Stimulated activated CD8-positive, alpha-beta memory T cell treated with anti-CD3 and anti-CD28 coated beads, Interleukin-12 subunit alpha, Interleukin-12 subunit beta, amount 100 ng/mL, for 24 hours (primary cell): ENCODE measurements at regions not wholly inside any gene's neighbourhood (a gene's known extent, or its start where the extent isn't known, plus 50 kb on each side); places are given as distances from the start of the nearest gene placed in this dataset.

Source experiments
- DNase-seq: peaks from one replicate; pipeline ENCODE4 v3.0.0-alpha.2; 2020; ENCODE audit errors: extremely low read depth

- no peak for DNase-seq
Observed at GRCh38 chr9:1960342-1961042, 54.7 kb upstream of the SMARCA2 start.

GRCh38 chr9:1962122-1962521, 53.0 kb upstream of the SMARCA2 start:
- no peak for DNase-seq

- DNase-seq: no peak
Observed at GRCh38 chr9:1962588-1963106, 52.5 kb upstream of the SMARCA2 start.

- no peak for DNase-seq
Observed at GRCh38 chr9:1964093-1964492, 51.1 kb upstream of the SMARCA2 start.
